ENCODE measurements at regions not wholly inside any gene's neighbourhood (a gene's known extent, or its start where the extent isn't known, plus 50 kb on each side); places are given as distances from the start of the nearest gene placed in this dataset.
A peak's percentile ranks its signal among the peaks of the same experiment; 100 is the strongest.

- no peaks in the 10 kb centered on the region for H3K9me3 ChIP-seq (ENCODE audit: control insufficient read depth, low read depth, low read length)
- no peak overlapping the region for H3K27ac ChIP-seq (ENCODE audit: control insufficient read depth, insufficient read depth, low read length)
- no peaks in the 10 kb centered on the region for H4K20me1 ChIP-seq (ENCODE audit: control insufficient read depth, extremely low read depth, insufficient read depth, low read length)
- DNase-seq (ENCODE audit: low read depth, low spot score): no peak
- no peaks in the 10 kb centered on the region for H3K27me3 ChIP-seq (ENCODE audit: control insufficient read depth, extremely low read depth, insufficient read depth, low read length)
- dilution Hi-C loops (cut with MboI; ENCODE audit: extremely low pct_ligation_motif_present, low sequenced_read_pairs): no loop called here
- peaks cover 20% of the 10 kb centered on the region for H3K4me1 ChIP-seq (ENCODE audit: control insufficient read depth, extremely low read depth, insufficient read depth, low read length)
- H3K9ac ChIP-seq (ENCODE audit: control insufficient read depth, extremely low read depth, insufficient read depth, low read length): no peak overlapping the region
- H3K4me3 ChIP-seq (ENCODE audit: control insufficient read depth in 2 of 3, extremely low read depth in 1 of 3, insufficient read depth in 2 of 3, low read depth in 1 of 3, low read length in 3 of 3): no peak overlapping the region
- no peak overlapping the region for H3K4me2 ChIP-seq (ENCODE audit: control insufficient read depth, extremely low read depth, insufficient read depth, low read depth, low read length)
- no peaks in the 10 kb centered on the region for H3K9me1 ChIP-seq (ENCODE audit: control insufficient read depth, extremely low read depth, insufficient read depth, low read length)
- H3K79me2 ChIP-seq (ENCODE audit: control insufficient read depth, insufficient read depth, low read length): no peaks in the 10 kb centered on the region
- peak; percentile 95 for FAIRE-seq
- H3K36me3 ChIP-seq (ENCODE audit: control insufficient read depth in 2 of 2, extremely low read depth in 1 of 2, insufficient read depth in 2 of 2, low read length in 2 of 2): no peaks in the 10 kb centered on the region
- H2AFZ ChIP-seq (ENCODE audit: control insufficient read depth, low read length): no peak overlapping the region
- TF ChIP-seq EZH2 (IDR thresholded peaks at IDR 0.05; ENCODE audit: low read length): no peak
- TF ChIP-seq, protein P1, sequence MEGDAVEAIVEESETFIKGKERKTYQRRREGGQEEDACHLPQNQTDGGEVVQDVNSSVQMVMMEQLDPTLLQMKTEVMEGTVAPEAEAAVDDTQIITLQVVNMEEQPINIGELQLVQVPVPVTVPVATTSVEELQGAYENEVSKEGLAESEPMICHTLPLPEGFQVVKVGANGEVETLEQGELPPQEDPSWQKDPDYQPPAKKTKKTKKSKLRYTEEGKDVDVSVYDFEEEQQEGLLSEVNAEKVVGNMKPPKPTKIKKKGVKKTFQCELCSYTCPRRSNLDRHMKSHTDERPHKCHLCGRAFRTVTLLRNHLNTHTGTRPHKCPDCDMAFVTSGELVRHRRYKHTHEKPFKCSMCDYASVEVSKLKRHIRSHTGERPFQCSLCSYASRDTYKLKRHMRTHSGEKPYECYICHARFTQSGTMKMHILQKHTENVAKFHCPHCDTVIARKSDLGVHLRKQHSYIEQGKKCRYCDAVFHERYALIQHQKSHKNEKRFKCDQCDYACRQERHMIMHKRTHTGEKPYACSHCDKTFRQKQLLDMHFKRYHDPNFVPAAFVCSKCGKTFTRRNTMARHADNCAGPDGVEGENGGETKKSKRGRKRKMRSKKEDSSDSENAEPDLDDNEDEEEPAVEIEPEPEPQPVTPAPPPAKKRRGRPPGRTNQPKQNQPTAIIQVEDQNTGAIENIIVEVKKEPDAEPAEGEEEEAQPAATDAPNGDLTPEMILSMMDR (optimal IDR thresholded peaks at IDR 0.05 in 1 of 3, IDR thresholded peaks at IDR 0.05 in 1 of 3, conservative IDR thresholded peaks at IDR 0.05 in 1 of 3; ENCODE audit: extremely low read depth in 1 of 3, insufficient read depth in 2 of 3, low read length in 3 of 3): peak; percentile 73 to 82 (median 82)
Observed at GRCh38 chr2:12931186-12931844, 214.6 kb downstream of the TRIB2 start.

DNA sequence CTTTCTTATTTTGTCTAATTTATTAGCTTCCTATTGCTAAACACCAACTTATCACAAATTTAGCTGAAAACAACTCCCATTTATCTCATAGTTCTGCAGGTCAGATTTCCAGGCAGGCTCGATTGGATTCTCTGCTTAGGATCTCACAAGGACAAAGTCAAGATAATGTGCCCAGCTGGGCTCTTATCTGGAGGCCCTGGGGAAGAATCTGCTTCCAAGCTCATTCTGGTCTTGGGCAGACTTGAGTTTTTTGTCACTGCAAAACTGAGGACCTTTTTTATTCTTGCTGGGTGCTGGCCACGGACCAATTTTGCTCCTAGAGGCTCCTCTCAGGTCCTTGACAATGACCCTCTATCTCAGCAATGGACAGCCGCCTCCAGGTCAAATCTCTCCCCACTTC, 215.5 kb downstream of the TRIB2 start:
- Histone ChIP-seq H3K4me2 (ENCODE audit: control insufficient read depth, extremely low read depth, insufficient read depth, low read depth, low read length) (no peak overlapping the region), H3K36me3 (ENCODE audit: control insufficient read depth in 2 of 2, extremely low read depth in 1 of 2, insufficient read depth in 2 of 2, low read length in 2 of 2) (no peaks in the 10 kb centered on the region), H3K9ac (ENCODE audit: control insufficient read depth, extremely low read depth, insufficient read depth, low read length) (no peak overlapping the region), H3K27me3 (ENCODE audit: control insufficient read depth, extremely low read depth, insufficient read depth, low read length) (no peaks in the 10 kb centered on the region), H3K4me1 (ENCODE audit: control insufficient read depth, extremely low read depth, insufficient read depth, low read length) (peaks cover 20% of the 10 kb centered on the region), H3K27ac (ENCODE audit: control insufficient read depth, insufficient read depth, low read length) (no peak overlapping the region), H3K9me3 (ENCODE audit: control insufficient read depth, low read depth, low read length) (no peaks in the 10 kb centered on the region), H3K9me1 (ENCODE audit: control insufficient read depth, extremely low read depth, insufficient read depth, low read length) (no peaks in the 10 kb centered on the region), H3K4me3 (ENCODE audit: control insufficient read depth in 2 of 3, extremely low read depth in 1 of 3, insufficient read depth in 2 of 3, low read depth in 1 of 3, low read length in 3 of 3) (no peak overlapping the region), H2AFZ (ENCODE audit: control insufficient read depth, low read length) (no peak overlapping the region), H3K79me2 (ENCODE audit: control insufficient read depth, insufficient read depth, low read length) (no peaks in the 10 kb centered on the region), H4K20me1 (ENCODE audit: control insufficient read depth, extremely low read depth, insufficient read depth, low read length) (no peaks in the 10 kb centered on the region)
- no peak for DNase-seq (ENCODE audit: low read depth, low spot score)
- dilution Hi-C loops (cut with MboI; ENCODE audit: extremely low pct_ligation_motif_present, low sequenced_read_pairs): no loop called here
- TF ChIP-seq EZH2 (IDR thresholded peaks at IDR 0.05; ENCODE audit: low read length): no peak
- TF ChIP-seq, protein P1 (optimal IDR thresholded peaks at IDR 0.05 in 1 of 3, IDR thresholded peaks at IDR 0.05 in 1 of 3, conservative IDR thresholded peaks at IDR 0.05 in 1 of 3; ENCODE audit: extremely low read depth in 1 of 3, insufficient read depth in 2 of 3, low read length in 3 of 3): no peak
- FAIRE-seq: no peak
